WERI-Rb-1 (cell line): ENCODE measurements at regions not wholly inside any gene's neighbourhood (a gene's known extent, or its start where the extent isn't known, plus 50 kb on each side); places are given as distances from the start of the nearest gene placed in this dataset.
"Not testable (repeated sequence)": the region's sequence is repeated elsewhere in the genome, so short reads cannot be mapped to it uniquely, and the experiment has no call there.

ENCODE experiments used
- DNase-seq: peaks from one replicate; pipeline ENCODE4 v3.0.0-alpha.2; 2020
- H3K27ac ChIP-seq: fragments of 250-450 bp; sonication (Bioruptor Pico); 2 replicates; pipeline ENCODE4 v1.5.1; 2020; ENCODE audit warnings: mild to moderate bottlenecking, moderate library complexity
- H3K27me3 ChIP-seq: fragments of 250-450 bp; sonication (Bioruptor Pico); 2 replicates; pipeline ENCODE4 v1.5.1; 2021; ENCODE audit warnings: mild to moderate bottlenecking, low read depth, moderate library complexity; ENCODE audit not compliant: insufficient read depth, severe bottlenecking
- H3K36me3 ChIP-seq: fragments of 250-450 bp; sonication (Bioruptor Pico); 2 replicates; pipeline ENCODE4 v1.5.1; 2020; ENCODE audit warnings: mild to moderate bottlenecking, moderate library complexity
- H3K4me3 ChIP-seq: 2 replicates; pipeline ENCODE4 v1.5.1; 2011; ENCODE audit warnings: low read depth, mild to moderate bottlenecking, control low read depth, low read length
- H3K9me3 ChIP-seq: fragments of 250-450 bp; sonication (Bioruptor Pico); 2 replicates; pipeline ENCODE4 v1.5.1; 2021; ENCODE audit warnings: mild to moderate bottlenecking, moderate library complexity; ENCODE audit not compliant: severe bottlenecking
- CTCF ChIP-seq: IDR thresholded peaks from 2 replicates; pipeline ENCODE4 v1.5.1; 2011; ENCODE audit warnings: low read depth, mild to moderate bottlenecking, control low read depth, inconsistent platforms, low read length

DNA sequence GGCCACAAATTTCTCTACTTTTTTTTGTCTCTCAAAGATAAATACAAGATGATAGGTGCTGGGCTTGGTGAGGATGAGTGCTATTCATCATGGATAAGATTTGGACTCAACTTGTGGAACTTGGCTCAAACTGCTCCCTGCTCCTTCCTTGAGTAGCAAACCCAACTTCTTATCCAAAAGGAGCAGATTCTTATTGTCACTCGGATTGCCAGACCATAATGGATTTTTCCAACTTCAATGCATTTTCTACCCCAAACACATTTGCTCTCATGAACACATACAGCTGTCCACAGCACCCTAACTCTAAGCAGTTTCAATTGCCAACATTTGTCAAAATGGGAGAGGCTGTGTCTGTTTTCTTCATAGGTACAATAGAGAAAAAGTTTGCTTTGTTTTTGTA lies 99.5 kb upstream of the APCDD1 start:
- no peaks in the 10 kb centered on the region for H3K9me3 ChIP-seq
- H3K4me3 ChIP-seq, result no peak overlapping the region
- no peaks in the 10 kb centered on the region for H3K27me3 ChIP-seq
- DNase-seq, result no peak
- no peaks in the 10 kb centered on the region for H3K36me3 ChIP-seq
- no peak for TF ChIP-seq CTCF
- no peak overlapping the region for H3K27ac ChIP-seq

GRCh38 chr18:10356999-10357398 lies 97.4 kb upstream of the APCDD1 start:
- not testable (repeated sequence) for H3K27me3 ChIP-seq, H3K4me3 ChIP-seq, H3K9me3 ChIP-seq, DNase-seq, H3K27ac ChIP-seq, H3K36me3 ChIP-seq

DNA sequence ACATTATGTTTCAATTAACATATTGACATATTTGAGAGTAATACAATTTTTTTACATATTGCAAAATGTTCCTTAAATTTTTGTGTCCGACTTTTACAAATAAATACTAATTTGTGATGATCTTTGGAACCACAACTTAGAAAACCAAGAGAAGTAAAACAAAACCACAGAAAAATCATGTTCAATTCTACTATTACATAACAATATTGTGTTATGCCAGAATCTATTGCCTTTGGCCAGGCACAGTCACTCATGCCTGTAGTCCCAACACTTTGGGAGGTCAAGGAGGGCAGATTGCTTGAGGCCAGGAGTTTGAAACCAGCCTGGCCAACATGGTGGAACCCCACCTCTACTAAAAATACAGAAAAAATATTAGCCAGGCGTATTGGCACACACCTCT lies 92.8 kb upstream of the APCDD1 start:
- DNase-seq, result no peak
- Histone ChIP-seq H3K36me3 (no peaks in the 10 kb centered on the region), H3K9me3 (peaks cover 7% of the 10 kb centered on the region), H3K4me3 (no peak overlapping the region), H3K27ac (no peak overlapping the region), H3K27me3 (no peaks in the 10 kb centered on the region)
- no peak for TF ChIP-seq CTCF

GRCh38 chr18:10365021-10365500 lies 89.4 kb upstream of the APCDD1 start:
- no peak for TF ChIP-seq CTCF
- H3K27ac ChIP-seq, result no peak overlapping the region
- no peaks in the 10 kb centered on the region for H3K36me3 ChIP-seq
- H3K27me3 ChIP-seq, result no peaks in the 10 kb centered on the region
- DNase-seq, result peak; percentile 62
- H3K9me3 ChIP-seq, result peaks cover 7% of the 10 kb centered on the region
- no peak overlapping the region for H3K4me3 ChIP-seq

DNA sequence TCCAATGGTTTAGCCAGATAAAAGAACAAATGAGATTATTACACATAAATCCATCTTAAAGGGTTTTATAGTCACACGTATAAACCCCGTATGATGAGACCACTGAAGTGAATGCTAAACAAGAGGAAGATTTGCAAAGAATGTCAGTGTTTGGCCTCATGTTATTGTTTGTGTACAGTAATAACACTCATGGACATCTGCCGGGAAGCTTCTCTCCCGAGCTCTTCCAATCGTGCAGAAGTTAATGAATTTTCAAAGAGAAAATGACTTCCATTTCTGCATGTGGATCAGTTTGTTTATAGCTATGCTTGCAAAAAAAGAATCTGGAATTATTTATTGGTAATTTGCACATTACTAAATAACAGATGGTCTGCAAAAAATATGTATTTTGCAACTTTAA lies 88.5 kb upstream of the APCDD1 start:
- Histone ChIP-seq H3K9me3 (peaks cover 7% of the 10 kb centered on the region), H3K4me3 (no peak overlapping the region), H3K36me3 (no peaks in the 10 kb centered on the region), H3K27ac (no peak overlapping the region), H3K27me3 (no peaks in the 10 kb centered on the region)
- TF ChIP-seq CTCF, result no peak
- DNase-seq, result no peak

GRCh38 chr18:10367836-10368235 lies 86.6 kb upstream of the APCDD1 start:
- Histone ChIP-seq H3K4me3 (no peak overlapping the region), H3K36me3 (no peaks in the 10 kb centered on the region)
- no peak for TF ChIP-seq CTCF

More at GRCh38 chr18:10367836-10368235, 86.6 kb upstream of the APCDD1 start:
- H3K27ac ChIP-seq, result no peak overlapping the region
- no peak for DNase-seq
- H3K27me3 ChIP-seq, result no peaks in the 10 kb centered on the region
- peaks cover 7% of the 10 kb centered on the region for H3K9me3 ChIP-seq
